ENCODE measurements at regions not wholly inside any gene's neighbourhood (a gene's known extent, or its start where the extent isn't known, plus 50 kb on each side); places are given as distances from the start of the nearest gene placed in this dataset.

- no peak overlapping the region for H3K4me3 ChIP-seq (ENCODE audit: low read depth, low read length)
- DNase-seq (ENCODE audit: low read depth): no peak
- TF ChIP-seq CTCF (conservative IDR thresholded peaks at IDR 0.05; ENCODE audit: low read depth, low read length): no peak
These were observed 1029.6 kb downstream of the TTLL7 start for GRCh38 chr1:82969340-82969739.

GRCh38 chr1:82962658-82963057, 1036.3 kb downstream of the TTLL7 start:
- no peak for DNase-seq (ENCODE audit: low read depth)
- TF ChIP-seq CTCF (conservative IDR thresholded peaks at IDR 0.05; ENCODE audit: low read depth, low read length): no peak
- H3K4me3 ChIP-seq (ENCODE audit: low read depth, low read length): no peak overlapping the region

DNA sequence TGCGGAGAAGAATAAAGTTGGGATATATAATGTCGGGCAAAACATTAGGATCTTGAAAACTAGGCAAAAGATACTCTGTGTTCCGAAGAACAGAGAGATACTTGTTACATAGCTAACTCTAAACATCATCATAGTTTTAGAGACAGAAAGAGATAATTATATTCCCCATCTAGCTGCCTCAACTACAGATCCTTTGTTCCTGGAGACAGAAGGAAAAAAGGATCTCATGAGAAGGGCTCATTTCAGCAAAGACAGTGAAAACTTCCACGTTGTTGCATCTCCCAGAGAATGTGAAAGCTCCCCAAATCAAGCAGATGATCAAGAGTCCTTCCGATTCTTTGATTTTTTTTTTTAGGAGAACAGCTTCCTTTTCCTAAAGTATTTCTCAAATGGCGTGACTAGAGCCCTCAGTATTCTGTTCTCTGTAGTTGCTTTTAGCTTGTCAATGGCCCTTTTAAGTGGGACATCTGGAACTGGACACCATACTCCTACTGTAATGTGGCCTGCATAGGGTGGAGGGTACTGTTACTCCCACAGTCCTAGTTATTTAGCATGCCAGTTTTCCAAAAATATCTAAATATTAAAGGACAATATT, 1048.2 kb downstream of the TTLL7 start:
- TF ChIP-seq CTCF (conservative IDR thresholded peaks at IDR 0.05; ENCODE audit: low read depth, low read length): no peak
- DNase-seq (ENCODE audit: low read depth): no peak
- no peak overlapping the region for H3K4me3 ChIP-seq (ENCODE audit: low read depth, low read length)

- no peak overlapping the region for H3K4me3 ChIP-seq (ENCODE audit: low read depth, low read length)
- no peak for TF ChIP-seq CTCF (conservative IDR thresholded peaks at IDR 0.05; ENCODE audit: low read depth, low read length)
- DNase-seq (ENCODE audit: low read depth): no peak
These were observed 1050.5 kb downstream of the TTLL7 start for GRCh38 chr1:82948386-82948785.

DNA sequence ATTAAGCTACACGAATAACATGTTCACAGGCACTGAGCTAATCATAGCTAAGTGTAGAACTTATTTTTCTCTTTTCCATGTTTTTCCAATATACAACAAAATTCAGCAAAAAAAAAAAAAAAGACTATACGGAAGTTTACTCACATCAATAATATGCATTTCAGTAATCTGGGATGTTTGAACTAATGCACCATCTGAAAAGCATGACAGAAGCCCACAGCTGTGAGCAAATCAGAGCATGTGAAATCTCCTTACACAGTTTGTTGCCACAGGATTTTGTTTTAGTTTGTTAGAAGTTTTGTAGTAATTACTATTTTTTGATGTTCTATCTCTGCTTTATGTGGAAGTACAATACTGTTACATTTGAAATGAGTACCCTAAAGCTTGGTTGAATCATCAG, 1051.7 kb downstream of the TTLL7 start:
- H3K4me3 ChIP-seq (ENCODE audit: low read depth, low read length): no peak overlapping the region
- DNase-seq (ENCODE audit: low read depth): no peak
- no peak for TF ChIP-seq CTCF (conservative IDR thresholded peaks at IDR 0.05; ENCODE audit: low read depth, low read length)

DNA sequence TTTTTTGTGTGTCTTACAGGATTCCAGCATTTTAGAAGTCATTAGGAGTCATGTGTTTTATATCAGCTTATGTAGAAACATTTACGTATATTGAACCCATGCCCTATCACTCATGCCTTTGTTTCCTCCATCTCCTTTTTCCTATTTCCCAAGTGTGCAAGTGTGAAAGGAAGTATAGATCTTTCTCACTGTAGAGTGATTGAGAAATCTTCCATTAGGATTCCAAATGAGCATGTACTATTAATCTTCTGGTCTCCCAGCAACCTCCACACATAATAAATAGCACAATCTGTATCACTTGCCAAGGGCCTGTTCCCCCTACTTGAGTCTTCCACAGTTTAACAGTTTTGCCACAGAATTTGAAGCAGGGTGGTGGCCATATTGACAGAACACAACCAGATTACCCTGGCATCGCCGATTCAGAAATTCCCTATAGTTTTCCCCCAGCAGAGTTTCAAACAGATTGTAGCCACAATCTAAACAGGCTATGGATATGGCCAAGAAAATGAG, 1052.8 kb downstream of the TTLL7 start:
- TF ChIP-seq CTCF (conservative IDR thresholded peaks at IDR 0.05; ENCODE audit: low read depth, low read length): no peak

GRCh38 chr1:82944822-82945221, 1054.1 kb downstream of the TTLL7 start:
- no peak for DNase-seq (ENCODE audit: low read depth)
- no peak overlapping the region for H3K4me3 ChIP-seq (ENCODE audit: low read depth, low read length)
- TF ChIP-seq CTCF (conservative IDR thresholded peaks at IDR 0.05; ENCODE audit: low read depth, low read length): no peak

More for the DNA sequence above, 1052.8 kb downstream of the TTLL7 start:
- H3K4me3 ChIP-seq (ENCODE audit: low read depth, low read length): no peak overlapping the region
- no peak for DNase-seq (ENCODE audit: low read depth)

Measured in epithelial cell of proximal tubule (primary cell).